ENCODE measurements at regions not wholly inside any gene's neighbourhood (a gene's known extent, or its start where the extent isn't known, plus 50 kb on each side); places are given as distances from the start of the nearest gene placed in this dataset.
A peak's percentile ranks its signal among the peaks of the same experiment; 100 is the strongest.

- DNase-seq (ENCODE audit: low read depth in 4 of 4, low spot score in 3 of 4) = no peak
Observed at GRCh38 chrX:80293354-80293753, 126.9 kb upstream of the TENT5D start.

- DNase-seq (ENCODE audit: low read depth in 4 of 4, low spot score in 3 of 4) = no peak
Observed at GRCh38 chrX:80306007-80306406, 114.2 kb upstream of the TENT5D start.

- no peak for DNase-seq (ENCODE audit: low read depth in 4 of 4, low spot score in 3 of 4)
Observed at GRCh38 chrX:80312448-80312847, 107.8 kb upstream of the TENT5D start.

- DNase-seq (ENCODE audit: low read depth in 4 of 4, low spot score in 3 of 4) = no peak
Observed at GRCh38 chrX:80316526-80316925, 103.7 kb upstream of the TENT5D start.

GRCh38 chrX:80317646-80318045 lies 102.6 kb upstream of the TENT5D start:
- DNase-seq (ENCODE audit: low read depth in 4 of 4, low spot score in 3 of 4) = no peak

GRCh38 chrX:80331285-80331684 lies 89.0 kb upstream of the TENT5D start:
- no peak for DNase-seq (ENCODE audit: low read depth in 4 of 4, low spot score in 3 of 4)

GRCh38 chrX:80334583-80334982 lies 85.7 kb upstream of the TENT5D start:
- no peak for DNase-seq (ENCODE audit: low read depth in 4 of 4, low spot score in 3 of 4)

GRCh38 chrX:80335062-80335830 lies 85.0 kb upstream of the TENT5D start:
- peak in 2 of 4 donors; percentile 7 to 12 for DNase-seq (ENCODE audit: low read depth in 4 of 4, low spot score in 3 of 4)

- DNase-seq (ENCODE audit: low read depth in 4 of 4, low spot score in 3 of 4) = no peak
Observed at GRCh38 chrX:80354966-80355465, 65.2 kb upstream of the TENT5D start.

Measured in right renal pelvis (tissue), 4 donors.